ENCODE measurements at regions not wholly inside any gene's neighbourhood (a gene's known extent, or its start where the extent isn't known, plus 50 kb on each side); places are given as distances from the start of the nearest gene placed in this dataset.

DNA sequence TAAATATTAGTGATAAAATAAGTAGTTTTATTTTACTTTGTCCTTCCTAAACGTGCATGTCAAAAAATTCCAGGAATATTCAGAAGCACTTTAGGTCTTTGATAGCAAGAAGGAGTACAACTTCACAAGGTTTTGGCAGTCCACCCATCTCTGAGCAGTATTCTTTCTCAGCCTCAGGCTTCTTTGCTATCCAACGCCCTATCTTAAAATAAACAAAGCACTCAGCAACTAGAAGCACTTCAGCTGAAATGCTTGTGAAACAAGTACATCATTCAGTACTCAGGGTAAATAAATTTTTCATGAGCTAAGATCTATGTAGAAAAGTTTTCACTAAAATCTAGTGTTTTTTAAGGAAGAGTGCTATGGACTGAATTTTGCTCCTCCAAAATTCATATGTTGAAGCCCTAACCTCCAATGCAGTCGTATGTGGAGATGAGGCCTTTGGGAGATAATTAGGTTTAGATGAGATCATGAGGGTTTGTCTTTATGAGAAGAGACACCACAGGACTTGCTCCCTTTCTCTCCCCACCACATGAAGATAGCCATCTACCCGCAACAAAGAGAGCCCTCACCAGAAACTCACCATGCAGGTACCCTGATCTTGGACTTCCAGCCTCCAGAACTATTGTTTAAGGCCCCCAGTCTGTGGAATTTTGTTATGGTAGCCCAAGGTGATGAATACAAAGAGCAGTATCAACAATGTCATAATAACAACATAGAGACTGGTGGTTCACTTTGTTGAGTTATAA lies 539.1 kb downstream of the TFAP2A start:
- H3K27ac ChIP-seq (ENCODE audit: low read length) = no peak overlapping the region
- H3K4me1 ChIP-seq (ENCODE audit: insufficient read depth, low read length) = no peaks in the 10 kb centered on the region
- no peaks in the 10 kb centered on the region for H4K20me1 ChIP-seq (ENCODE audit: low read length)
- H3F3A ChIP-seq (ENCODE audit: low read length, unreplicated experiment) = no peaks in the 10 kb centered on the region
- TF ChIP-seq EZH2phosphoT487 (IDR thresholded peaks at IDR 0.05; ENCODE audit: borderline replicate concordance, low read length) = no peak
- TF ChIP-seq, protein P1, sequence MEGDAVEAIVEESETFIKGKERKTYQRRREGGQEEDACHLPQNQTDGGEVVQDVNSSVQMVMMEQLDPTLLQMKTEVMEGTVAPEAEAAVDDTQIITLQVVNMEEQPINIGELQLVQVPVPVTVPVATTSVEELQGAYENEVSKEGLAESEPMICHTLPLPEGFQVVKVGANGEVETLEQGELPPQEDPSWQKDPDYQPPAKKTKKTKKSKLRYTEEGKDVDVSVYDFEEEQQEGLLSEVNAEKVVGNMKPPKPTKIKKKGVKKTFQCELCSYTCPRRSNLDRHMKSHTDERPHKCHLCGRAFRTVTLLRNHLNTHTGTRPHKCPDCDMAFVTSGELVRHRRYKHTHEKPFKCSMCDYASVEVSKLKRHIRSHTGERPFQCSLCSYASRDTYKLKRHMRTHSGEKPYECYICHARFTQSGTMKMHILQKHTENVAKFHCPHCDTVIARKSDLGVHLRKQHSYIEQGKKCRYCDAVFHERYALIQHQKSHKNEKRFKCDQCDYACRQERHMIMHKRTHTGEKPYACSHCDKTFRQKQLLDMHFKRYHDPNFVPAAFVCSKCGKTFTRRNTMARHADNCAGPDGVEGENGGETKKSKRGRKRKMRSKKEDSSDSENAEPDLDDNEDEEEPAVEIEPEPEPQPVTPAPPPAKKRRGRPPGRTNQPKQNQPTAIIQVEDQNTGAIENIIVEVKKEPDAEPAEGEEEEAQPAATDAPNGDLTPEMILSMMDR (conservative IDR thresholded peaks at IDR 0.05; ENCODE audit: low read depth, low read length) = no peak
- TF ChIP-seq EZH2 (IDR thresholded peaks at IDR 0.05; ENCODE audit: low read length, unreplicated experiment) = no peak
- ChIA-PET POLR2A (ENCODE audit: unreplicated experiment) (no interaction called here), CTCF (interaction anchor here (0.6 kb wide), 1 partner anchor 689 kb away, joined by 3 read pairs; no protein-coding TSS in a partner anchor)
- no peak overlapping the region for H3K4me2 ChIP-seq (ENCODE audit: low read length)
- H3K27me3 ChIP-seq (ENCODE audit: low read length) = peaks cover 11% of the 10 kb centered on the region; the same call in 1 of the 2 replicates
- DNase-seq = no peak
- intact Hi-C loops (cut with micrococcal nuclease) = no loop called here
- ATAC-seq = no peak
- no peaks in the 10 kb centered on the region for H3K79me2 ChIP-seq (ENCODE audit: low read length)
- no peaks in the 10 kb centered on the region for H3K36me3 ChIP-seq (ENCODE audit: low read depth, low read length)
- H3K9ac ChIP-seq (ENCODE audit: low read length) = no peak overlapping the region
- H3K9me3 ChIP-seq (ENCODE audit: low read length) = no peaks in the 10 kb centered on the region
- no peak overlapping the region for H2AFZ ChIP-seq (ENCODE audit: low read length)
- no TSS peak for BruUV-seq (replicated peaks)
- no peaks in the 10 kb centered on the region for H3K9me2 ChIP-seq (replicated peaks; ENCODE audit: low read length)
- no peak overlapping the region for H3K4me3 ChIP-seq (ENCODE audit: low read length)

DNA sequence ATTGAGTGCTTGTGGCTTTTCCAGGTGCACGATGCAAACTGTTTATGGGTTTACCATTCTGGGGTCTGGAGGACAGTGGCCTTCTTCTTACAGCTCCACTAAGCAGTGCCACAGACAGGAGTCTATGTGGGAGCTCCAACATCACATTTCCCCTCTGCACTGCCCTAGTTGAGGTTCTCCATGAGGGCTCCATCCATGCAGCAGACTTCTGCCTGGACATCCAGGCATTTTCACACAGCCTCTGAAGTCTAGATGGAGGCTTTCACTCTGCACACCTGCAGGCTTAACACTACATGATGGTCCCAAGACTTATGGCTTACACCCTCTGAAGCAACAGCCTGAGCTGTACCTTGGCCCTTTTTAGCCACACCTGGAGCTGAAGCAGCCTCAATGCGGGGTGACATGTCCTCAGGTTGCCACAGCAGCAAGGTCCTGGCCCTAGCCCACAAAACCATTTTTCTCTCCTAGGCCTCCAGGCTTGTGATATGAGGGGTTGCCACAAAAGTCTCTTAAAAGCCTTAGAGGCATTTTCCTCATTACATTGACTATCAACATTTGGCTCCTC lies 552.2 kb downstream of the TFAP2A start:
- intact Hi-C loops (cut with micrococcal nuclease) = no loop called here
- CTCF ChIA-PET = no interaction called here
- no peaks in the 10 kb centered on the region for H3F3A ChIP-seq (ENCODE audit: low read length, unreplicated experiment)

More for the DNA sequence above, 552.2 kb downstream of the TFAP2A start:
- Histone ChIP-seq H3K9ac (ENCODE audit: low read length) (no peak overlapping the region), H3K4me3 (ENCODE audit: low read length) (no peak overlapping the region), H4K20me1 (ENCODE audit: low read length) (no peaks in the 10 kb centered on the region), H3K27ac (ENCODE audit: low read length) (no peak overlapping the region), H3K36me3 (ENCODE audit: low read depth, low read length) (no peaks in the 10 kb centered on the region), H3K27me3 (ENCODE audit: low read length) (no peaks in the 10 kb centered on the region), H3K9me2 (replicated peaks; ENCODE audit: low read length) (no peaks in the 10 kb centered on the region), H2AFZ (ENCODE audit: low read length) (no peak overlapping the region), H3K9me3 (ENCODE audit: low read length) (no peaks in the 10 kb centered on the region; the same call in 1 of the 2 replicates), H3K4me2 (ENCODE audit: low read length) (no peak overlapping the region), H3K79me2 (ENCODE audit: low read length) (no peaks in the 10 kb centered on the region), H3K4me1 (ENCODE audit: insufficient read depth, low read length) (no peaks in the 10 kb centered on the region)
- ATAC-seq = no peak
- DNase-seq = no peak
- BruUV-seq (replicated peaks) = no TSS peak
- no peak for TF ChIP-seq EZH2 (IDR thresholded peaks at IDR 0.05; ENCODE audit: low read length, unreplicated experiment)
- TF ChIP-seq, protein P1 (conservative IDR thresholded peaks at IDR 0.05; ENCODE audit: low read depth, low read length) = no peak
- POLR2A ChIA-PET (ENCODE audit: unreplicated experiment) = no interaction called here

Data from PC-3 (cell line).